ENCODE measurements at regions not wholly inside any gene's neighbourhood (a gene's known extent, or its start where the extent isn't known, plus 50 kb on each side); places are given as distances from the start of the nearest gene placed in this dataset.
"Not testable (repeated sequence)": the region's sequence is repeated elsewhere in the genome, so short reads cannot be mapped to it uniquely, and the experiment has no call there.

DNA sequence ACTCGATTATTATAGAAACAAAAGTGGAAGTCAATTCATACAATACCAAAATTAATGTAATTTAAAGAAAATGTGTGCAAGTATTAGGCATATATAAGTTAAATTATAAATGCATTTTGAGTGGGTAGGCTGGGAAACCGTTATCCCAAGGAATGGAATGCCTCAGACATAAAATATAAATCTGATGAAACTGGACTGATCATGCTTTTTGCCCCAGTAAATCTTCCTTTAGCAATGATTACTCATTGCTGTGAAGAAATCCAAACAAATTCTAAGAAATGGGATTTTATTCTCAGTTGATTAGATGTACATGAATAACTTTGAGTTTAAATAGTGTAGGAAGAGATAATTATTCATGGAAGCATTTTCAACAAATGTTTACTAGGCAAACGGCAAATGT, 185.5 kb upstream of the KCNMB2 start:
- no peak for DNase-seq

- DNase-seq = peak; percentile 13
Measured at GRCh38 chr3:178352326-178353005, 183.8 kb upstream of the KCNMB2 start.

DNA sequence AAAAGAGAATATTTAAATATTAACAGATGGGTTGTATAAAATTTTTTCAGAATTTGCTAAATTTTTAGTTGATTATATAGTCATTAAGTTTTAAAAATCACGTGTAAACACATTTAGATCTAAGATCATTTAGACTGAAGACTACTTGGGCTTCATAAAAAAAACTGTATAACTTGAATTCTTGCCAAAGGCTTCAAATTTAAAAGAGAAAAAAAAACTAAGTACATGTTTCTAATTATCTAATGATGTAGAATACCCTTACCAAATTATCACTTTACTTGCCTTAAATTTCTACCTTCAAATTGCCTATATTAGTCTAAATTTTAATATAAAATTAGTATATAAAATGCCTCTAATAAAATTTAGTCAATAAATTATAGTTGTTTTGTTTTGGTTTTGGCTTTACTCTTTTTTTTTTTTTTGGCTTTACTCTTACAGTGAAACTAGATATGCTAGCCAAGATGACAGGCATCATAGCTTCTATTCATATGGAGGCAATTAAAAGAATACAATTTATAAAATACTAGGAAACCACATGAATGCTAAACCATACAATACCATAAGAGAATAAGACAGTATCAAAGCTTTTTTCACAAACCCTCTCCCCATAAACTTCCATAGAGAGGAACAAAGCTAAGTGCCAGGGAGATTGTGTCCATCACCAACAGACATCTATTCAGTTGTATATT, 183.1 kb upstream of the KCNMB2 start:
- DNase-seq = no peak

- no peak for DNase-seq
Measured at GRCh38 chr3:178359728-178360127, 176.5 kb upstream of the KCNMB2 start.

DNA sequence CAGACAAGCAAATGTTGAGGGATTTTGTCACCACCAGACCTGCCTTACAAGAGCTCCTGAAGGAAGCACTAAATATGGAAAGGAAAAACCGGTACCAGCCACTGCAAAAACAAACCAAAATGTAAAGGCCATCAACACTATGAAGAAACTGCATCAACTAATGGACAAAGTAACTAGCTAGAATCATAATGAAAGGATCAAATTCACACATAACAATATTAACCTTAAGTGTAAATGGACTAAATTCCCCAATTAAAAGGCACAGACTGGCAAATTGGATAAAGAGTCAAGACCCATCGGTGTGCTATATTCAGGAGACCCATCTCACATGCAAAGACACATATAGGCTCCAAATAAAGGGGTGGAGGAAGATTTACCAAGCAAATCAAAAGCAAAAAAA, 173.2 kb upstream of the KCNMB2 start:
- DNase-seq = not testable (repeated sequence)

DNA sequence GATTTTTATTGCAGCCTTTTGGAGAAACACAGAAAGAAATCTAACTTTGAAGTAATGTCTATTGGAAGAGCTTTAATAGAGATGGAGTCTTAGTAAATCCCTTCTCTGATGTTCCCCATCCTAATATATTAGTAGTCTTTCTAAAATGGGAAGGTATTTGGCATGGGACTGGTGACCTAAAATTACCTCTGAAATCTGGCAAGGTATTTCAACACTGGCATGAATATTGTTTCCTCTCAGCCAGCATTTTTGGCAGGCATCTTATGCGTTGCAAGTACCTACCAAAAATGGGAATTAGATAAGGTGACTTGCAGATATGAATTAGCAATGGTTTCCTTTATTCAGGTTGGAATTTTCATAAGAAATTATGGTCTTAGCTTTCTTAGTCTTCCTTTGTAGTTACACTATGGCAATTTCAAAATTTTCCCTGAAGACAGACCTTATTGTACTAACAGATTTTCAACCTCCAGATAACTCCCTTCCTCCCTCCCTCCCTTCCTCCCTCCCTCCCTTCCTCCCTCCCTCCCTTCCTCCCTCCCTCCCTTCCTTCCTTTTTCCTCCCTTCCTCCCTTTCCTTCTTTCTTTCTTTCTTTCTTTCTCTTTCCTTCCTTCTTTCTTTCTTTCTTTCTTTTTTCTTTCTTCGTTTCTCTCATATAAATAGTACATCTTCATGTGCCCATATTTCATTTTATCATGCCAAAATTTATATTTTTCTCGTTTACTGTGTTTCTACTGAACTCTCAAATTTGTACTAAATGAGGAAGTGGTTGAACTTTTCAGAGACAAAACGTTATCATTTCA, 168.2 kb upstream of the KCNMB2 start:
- DNase-seq = no peak

DNA sequence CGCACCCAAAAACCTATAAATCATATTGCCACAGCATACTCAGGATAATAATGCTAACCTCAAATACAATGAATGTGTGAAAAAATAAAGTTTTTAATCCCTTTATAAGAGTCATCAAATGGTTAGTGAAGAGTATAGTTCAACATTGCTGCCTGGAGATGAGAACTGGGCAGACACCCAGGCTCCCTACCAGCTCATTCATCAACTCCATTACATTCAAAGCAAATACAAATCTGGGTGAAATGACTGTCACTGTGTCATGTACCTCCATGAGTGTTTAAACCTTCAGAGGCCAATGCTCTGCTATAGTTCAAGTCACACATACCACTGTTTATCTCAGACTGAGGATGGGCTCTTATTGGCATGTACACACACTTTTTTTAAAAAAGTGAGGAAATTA, 167.2 kb upstream of the KCNMB2 start:
- no peak for DNase-seq

- no peak for DNase-seq
Measured at GRCh38 chr3:178369811-178370210, 166.4 kb upstream of the KCNMB2 start.

GRCh38 chr3:178370387-178370786, 165.8 kb upstream of the KCNMB2 start:
- DNase-seq = no peak

GRCh38 chr3:178381555-178381954, 154.7 kb upstream of the KCNMB2 start:
- no peak for DNase-seq

- DNase-seq = no peak
Measured at GRCh38 chr3:178381971-178382448, 154.2 kb upstream of the KCNMB2 start.

DNA sequence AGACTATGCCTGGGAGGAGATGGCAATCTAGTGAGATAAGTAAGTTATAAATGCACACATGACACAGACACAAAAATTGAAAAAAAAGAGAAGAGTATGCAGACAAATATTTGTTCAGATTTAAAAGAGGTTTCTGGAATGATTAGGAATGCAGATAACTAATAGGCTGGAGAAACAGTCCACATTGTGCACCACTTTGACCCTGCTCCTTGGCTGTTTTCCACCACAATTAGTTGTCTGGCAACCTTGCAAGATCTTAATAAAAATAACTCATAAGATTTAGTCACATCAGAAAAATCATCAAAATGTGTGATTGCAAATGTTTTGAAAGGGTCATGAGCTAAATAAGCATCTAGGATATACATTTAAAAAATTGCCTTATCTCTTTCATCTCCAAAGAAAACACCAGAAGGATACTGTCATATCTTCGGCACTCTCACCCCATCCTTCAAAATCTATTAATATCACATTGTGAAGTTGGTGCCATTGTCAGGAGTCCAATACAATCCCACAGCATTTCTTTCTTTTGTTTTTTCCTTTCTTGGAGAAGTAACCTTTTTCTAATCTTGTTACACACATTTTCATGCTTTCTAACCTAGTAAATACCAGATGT, 153.7 kb upstream of the KCNMB2 start:
- no peak for DNase-seq

- DNase-seq = no peak
Measured at GRCh38 chr3:178384321-178385230, 151.7 kb upstream of the KCNMB2 start.

- peak; percentile 25 for DNase-seq
Measured at GRCh38 chr3:178385280-178385952, 150.8 kb upstream of the KCNMB2 start.

GRCh38 chr3:178386401-178386800, 149.8 kb upstream of the KCNMB2 start:
- DNase-seq = no peak

- DNase-seq = no peak
Measured at GRCh38 chr3:178386880-178387279, 149.4 kb upstream of the KCNMB2 start.

- no peak for DNase-seq
Measured at GRCh38 chr3:178388473-178388872, 147.8 kb upstream of the KCNMB2 start.

- DNase-seq = no peak
Measured at GRCh38 chr3:178389258-178389657, 147.0 kb upstream of the KCNMB2 start.

- DNase-seq = peak; percentile 64
Measured at GRCh38 chr3:178392511-178392926, 143.7 kb upstream of the KCNMB2 start.

- no peak for DNase-seq
Measured at GRCh38 chr3:178393146-178393545, 143.1 kb upstream of the KCNMB2 start.

GRCh38 chr3:178393824-178394223, 142.4 kb upstream of the KCNMB2 start:
- DNase-seq = no peak

- DNase-seq = no peak
Measured at GRCh38 chr3:178396318-178396717, 139.9 kb upstream of the KCNMB2 start.

Data from COR-L47 (cell line).